GM12872 (cell line): ENCODE measurements at regions not wholly inside any gene's neighbourhood (a gene's known extent, or its start where the extent isn't known, plus 50 kb on each side); places are given as distances from the start of the nearest gene placed in this dataset.

Source experiments
- CTCF ChIP-seq: IDR thresholded peaks from 3 replicates; pipeline ENCODE4 v1.5.1; 2011; ENCODE audit warnings: low read depth, mild to moderate bottlenecking, low read length, moderate library complexity; ENCODE audit not compliant: insufficient read depth

- TF ChIP-seq CTCF: no peak
Observed at GRCh38 chr11:98600786-98601773, 419.7 kb upstream of the CNTN5 start.

GRCh38 chr11:98616098-98616655 lies 404.6 kb upstream of the CNTN5 start:
- TF ChIP-seq CTCF: no peak

- no peak for TF ChIP-seq CTCF
Observed at GRCh38 chr11:98621767-98622166, 399.0 kb upstream of the CNTN5 start.

GRCh38 chr11:98625526-98625925 lies 395.2 kb upstream of the CNTN5 start:
- TF ChIP-seq CTCF: no peak

GRCh38 chr11:98630736-98631135 lies 390.0 kb upstream of the CNTN5 start:
- TF ChIP-seq CTCF: no peak

- no peak for TF ChIP-seq CTCF
Observed at GRCh38 chr11:98657711-98658110, 363.0 kb upstream of the CNTN5 start.

- TF ChIP-seq CTCF: no peak
Observed at GRCh38 chr11:98659431-98659830, 361.3 kb upstream of the CNTN5 start.
